GM12878 (cell line): ENCODE measurements at regions not wholly inside any gene's neighbourhood (a gene's known extent, or its start where the extent isn't known, plus 50 kb on each side); places are given as distances from the start of the nearest gene placed in this dataset.

Experiments
- ATAC-seq: fragments of 200-7000 bp; cut with Tn5 transposase; 3 replicates; pipeline ENCODE4 v1.9.1; 2020; ENCODE audit warnings: mild to moderate bottlenecking, moderate library complexity
- BruUV-seq: library from RNA; stranded (reverse); fragments of 400-500 nt; replicated peaks from 2 replicates; lab custom pipeline; 2021; lab: Mats Ljungman, UMichigan
- CTCF ChIA-PET: fragments of 300-600 bp; sonication (Branson Sonifier 250); formaldehyde crosslinking; extraction: SDS; loops from one replicate; lab custom pipeline; 2021; ENCODE audit warnings: inconsistent platforms; lab: Yijun Ruan, JAX
- POLR2A ChIA-PET: fragments of 350-600 bp; formaldehyde crosslinking; extraction: SDS; loops from one replicate; lab custom pipeline; 2021; ENCODE audit warnings: inconsistent platforms; lab: Charles Lee
- RAD21 ChIA-PET: fragments of 300-600 bp; sonication (Branson Sonifier 250); formaldehyde crosslinking; loops from one replicate; lab custom pipeline; 2023; ENCODE audit warnings: antibody characterized with exemption; ENCODE audit not compliant: unreplicated experiment; lab: Charles Lee
- SMC1A ChIA-PET: fragments of 300-600 bp; sonication (Branson Sonifier 250); formaldehyde crosslinking; loops from one replicate; lab custom pipeline; 2023; ENCODE audit not compliant: unreplicated experiment, uncharacterized antibody; lab: Charles Lee
- DNase-seq: peaks from one replicate; pipeline ENCODE4 v3.0.0-alpha.2; 2011; ENCODE audit warnings: low read depth, low spot score
- FAIRE-seq: peaks from 3 replicates; lab custom pipeline; 2011; peaks lifted over from hg19 to GRCh38; lab: Jason Lieb, UNC
- H2AFZ ChIP-seq: 2 replicates; pipeline ENCODE4 v1.6.0; 2011; ENCODE audit warnings: low read depth, low read length, control low read depth; ENCODE audit not compliant: control insufficient read depth
- H3K27ac ChIP-seq: 2 replicates; pipeline ENCODE4 v1.5.1; 2011; ENCODE audit warnings: control low read depth; ENCODE audit not compliant: control insufficient read depth, insufficient read depth
- H3K27me3 ChIP-seq, 2 experiments: replicated peaks in 1 of 2; 2 replicates each; pipeline versions ENCODE4 v1.6.0 to v1.6.1; 2011; ENCODE audit warnings: low read length in 1 of 2; ENCODE audit not compliant: control insufficient read depth in 2 of 2, insufficient read depth in 2 of 2
- H3K36me3 ChIP-seq, 2 experiments: 2 replicates each; pipeline ENCODE4 v1.5.1; 2011; ENCODE audit warnings: low read length in 1 of 2; ENCODE audit not compliant: control insufficient read depth in 2 of 2, insufficient read depth in 2 of 2
- H3K4me1 ChIP-seq: 2 replicates; pipeline ENCODE4 v1.6.1; 2011; ENCODE audit warnings: mild to moderate bottlenecking, low read length, moderate library complexity, mixed read lengths; ENCODE audit not compliant: control insufficient read depth, insufficient read depth
- H3K4me2 ChIP-seq: 2 replicates; pipeline ENCODE4 v1.6.0; 2011; ENCODE audit warnings: control low read depth; ENCODE audit not compliant: control insufficient read depth, insufficient read depth
- H3K4me3 ChIP-seq: fragments of 200-600 bp; sonication (generic); 2 replicates; pipeline ENCODE4 v1.5.1; 2016
- H3K79me2 ChIP-seq: 2 replicates; pipeline ENCODE4 v1.6.0; 2011; ENCODE audit warnings: low read length; ENCODE audit not compliant: control insufficient read depth, insufficient read depth
- H3K9ac ChIP-seq: 2 replicates; pipeline ENCODE4 v1.8.0; 2011; ENCODE audit warnings: low read length, control low read depth, mixed read lengths; ENCODE audit not compliant: control insufficient read depth, insufficient read depth
- H3K9me3 ChIP-seq: replicated peaks from 3 replicates; pipeline ENCODE4 v1.5.1; 2011; ENCODE audit warnings: mild to moderate bottlenecking, low read length; ENCODE audit not compliant: control insufficient read depth, insufficient read depth
- H4K20me1 ChIP-seq: 2 replicates; pipeline ENCODE4 v1.6.0; 2011; ENCODE audit not compliant: control insufficient read depth, insufficient read depth
- BCLAF1 ChIP-seq: fragments of 450-650 bp; IDR thresholded peaks from 2 replicates; pipeline ENCODE4 v1.6.1; 2017; ENCODE audit warnings: antibody characterized with exemption, mild to moderate bottlenecking, moderate library complexity
- CBX5 ChIP-seq: sonication (generic); IDR thresholded peaks from 2 replicates; pipeline ENCODE4 v1.6.1; 2016; ENCODE audit warnings: low read depth, moderate library complexity, mild to moderate bottlenecking, inconsistent platforms
- KAT2A ChIP-seq: conservative IDR thresholded peaks from 2 replicates; pipeline ENCODE4 v1.6.1; 2011; ENCODE audit warnings: low read depth, low read length; ENCODE audit not compliant: control insufficient read depth
- MEF2B ChIP-seq: fragments of 450-650 bp; IDR thresholded peaks from 2 replicates; pipeline ENCODE4 v1.6.1; 2018; ENCODE audit warnings: mild to moderate bottlenecking, moderate library complexity; ENCODE audit not compliant: partially characterized antibody, poor library complexity, severe bottlenecking
- MTA2 ChIP-seq: fragments of 450-650 bp; IDR thresholded peaks from 2 replicates; pipeline ENCODE4 v1.6.1; 2016; ENCODE audit warnings: low read depth, mild to moderate bottlenecking, moderate library complexity
- NFIC ChIP-seq: IDR thresholded peaks from 2 replicates; pipeline ENCODE4 v1.6.1; 2012; ENCODE audit warnings: low read depth, mild to moderate bottlenecking, inconsistent platforms, low read length, moderate library complexity
- NR2F1 ChIP-seq: fragments of 450-650 bp; conservative IDR thresholded peaks from 2 replicates; pipeline ENCODE4 v1.6.1; 2017; ENCODE audit warnings: mild to moderate bottlenecking
- SMARCA5 ChIP-seq: fragments of 450-650 bp; IDR thresholded peaks from 2 replicates; pipeline ENCODE4 v1.6.1; 2017; ENCODE audit warnings: mild to moderate bottlenecking
- STAT1 ChIP-seq: fragments of 450-650 bp; conservative IDR thresholded peaks from 2 replicates; pipeline ENCODE4 v1.6.1; 2014; ENCODE audit warnings: antibody characterized with exemption, mild to moderate bottlenecking
- ZBTB33 ChIP-seq: fragments of 450-650 bp; IDR thresholded peaks from 2 replicates; pipeline ENCODE4 v1.6.1; 2017; ENCODE audit warnings: mild to moderate bottlenecking
- ZNF24 ChIP-seq: fragments of 450-650 bp; IDR thresholded peaks from 2 replicates; pipeline ENCODE4 v1.6.1; 2017; ENCODE audit warnings: antibody characterized with exemption, mild to moderate bottlenecking
- ZNF274 ChIP-seq: IDR thresholded peaks from one replicate; pipeline ENCODE4 v1.8.0; 2011; ENCODE audit not compliant: insufficient read length, insufficient read depth
- ZNF384 ChIP-seq: IDR thresholded peaks from 2 replicates; pipeline ENCODE4 v1.6.1; 2012; ENCODE audit warnings: low read depth, mild to moderate bottlenecking, low read length, improper control_type of control experiment, borderline replicate concordance
- in situ Hi-C: fragments of 300-500 bp; cut with MboI; formaldehyde crosslinking; loops from 9 replicates; pipeline ENCODE4 v1.14.3; 2018; ENCODE audit warnings: mixed read lengths
- intact Hi-C: fragments of 100-400 bp; cut with micrococcal nuclease; formaldehyde crosslinking; loops from one replicate; pipeline ENCODE4 v1.14.2; 2022; ENCODE audit not compliant: unreplicated experiment
- TF ChIP-seq, protein P1 (sequence below): IDR thresholded peaks from 2 replicates; pipeline ENCODE4 v1.6.1; 2011; ENCODE audit warnings: low read depth, low read length, improper control_type of control experiment, borderline replicate concordance
- TF ChIP-seq, protein P2 (sequence below): fragments of 450-650 bp; conservative IDR thresholded peaks from 2 replicates; pipeline ENCODE4 v1.6.1; 2017; ENCODE audit warnings: mild to moderate bottlenecking, moderate library complexity
- TF ChIP-seq, protein P3 (sequence below): fragments of 450-650 bp; IDR thresholded peaks from 2 replicates; pipeline ENCODE4 v1.6.1; 2016; ENCODE audit warnings: mild to moderate bottlenecking

- TF ChIP-seq MTA2: no peak
- TF ChIP-seq, protein P1, sequence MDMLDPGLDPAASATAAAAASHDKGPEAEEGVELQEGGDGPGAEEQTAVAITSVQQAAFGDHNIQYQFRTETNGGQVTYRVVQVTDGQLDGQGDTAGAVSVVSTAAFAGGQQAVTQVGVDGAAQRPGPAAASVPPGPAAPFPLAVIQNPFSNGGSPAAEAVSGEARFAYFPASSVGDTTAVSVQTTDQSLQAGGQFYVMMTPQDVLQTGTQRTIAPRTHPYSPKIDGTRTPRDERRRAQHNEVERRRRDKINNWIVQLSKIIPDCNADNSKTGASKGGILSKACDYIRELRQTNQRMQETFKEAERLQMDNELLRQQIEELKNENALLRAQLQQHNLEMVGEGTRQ: no peak
- TF ChIP-seq CBX5: no peak
- TF ChIP-seq NFIC: no peak
- TF ChIP-seq ZNF384: no peak
- TF ChIP-seq, protein P2, sequence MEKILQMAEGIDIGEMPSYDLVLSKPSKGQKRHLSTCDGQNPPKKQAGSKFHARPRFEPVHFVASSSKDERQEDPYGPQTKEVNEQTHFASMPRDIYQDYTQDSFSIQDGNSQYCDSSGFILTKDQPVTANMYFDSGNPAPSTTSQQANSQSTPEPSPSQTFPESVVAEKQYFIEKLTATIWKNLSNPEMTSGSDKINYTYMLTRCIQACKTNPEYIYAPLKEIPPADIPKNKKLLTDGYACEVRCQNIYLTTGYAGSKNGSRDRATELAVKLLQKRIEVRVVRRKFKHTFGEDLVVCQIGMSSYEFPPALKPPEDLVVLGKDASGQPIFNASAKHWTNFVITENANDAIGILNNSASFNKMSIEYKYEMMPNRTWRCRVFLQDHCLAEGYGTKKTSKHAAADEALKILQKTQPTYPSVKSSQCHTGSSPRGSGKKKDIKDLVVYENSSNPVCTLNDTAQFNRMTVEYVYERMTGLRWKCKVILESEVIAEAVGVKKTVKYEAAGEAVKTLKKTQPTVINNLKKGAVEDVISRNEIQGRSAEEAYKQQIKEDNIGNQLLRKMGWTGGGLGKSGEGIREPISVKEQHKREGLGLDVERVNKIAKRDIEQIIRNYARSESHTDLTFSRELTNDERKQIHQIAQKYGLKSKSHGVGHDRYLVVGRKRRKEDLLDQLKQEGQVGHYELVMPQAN: no peak
- no peak for TF ChIP-seq NR2F1
- TF ChIP-seq ZNF274: no peak
- no peak for TF ChIP-seq MEF2B
- TF ChIP-seq, protein P3, sequence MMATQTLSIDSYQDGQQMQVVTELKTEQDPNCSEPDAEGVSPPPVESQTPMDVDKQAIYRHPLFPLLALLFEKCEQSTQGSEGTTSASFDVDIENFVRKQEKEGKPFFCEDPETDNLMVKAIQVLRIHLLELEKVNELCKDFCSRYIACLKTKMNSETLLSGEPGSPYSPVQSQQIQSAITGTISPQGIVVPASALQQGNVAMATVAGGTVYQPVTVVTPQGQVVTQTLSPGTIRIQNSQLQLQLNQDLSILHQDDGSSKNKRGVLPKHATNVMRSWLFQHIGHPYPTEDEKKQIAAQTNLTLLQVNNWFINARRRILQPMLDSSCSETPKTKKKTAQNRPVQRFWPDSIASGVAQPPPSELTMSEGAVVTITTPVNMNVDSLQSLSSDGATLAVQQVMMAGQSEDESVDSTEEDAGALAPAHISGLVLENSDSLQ: no peak
- no peak for TF ChIP-seq ZNF24
- no peak for TF ChIP-seq STAT1
- TF ChIP-seq KAT2A: no peak
- no peak for TF ChIP-seq ZBTB33
- no peak for TF ChIP-seq BCLAF1
- TF ChIP-seq SMARCA5: no peak
- CTCF ChIA-PET: no interaction called here
These were observed 71.0 kb upstream of the MMADHC start for GRCh38 chr2:149658553-149658952.

More at GRCh38 chr2:149658553-149658952, 71.0 kb upstream of the MMADHC start:
- ChIA-PET RAD21 (no interaction called here), SMC1A (no interaction called here), POLR2A (no interaction called here)
- no peaks in the 10 kb centered on the region for H3K36me3 ChIP-seq
- FAIRE-seq (no peak), ATAC-seq (no peak), DNase-seq (no peak)
- no TSS peak for BruUV-seq
- H3K4me3 ChIP-seq: no peak overlapping the region
- H3K27ac ChIP-seq: no peak overlapping the region
- H3K27me3 ChIP-seq: no peaks in the 10 kb centered on the region
- no peaks in the 10 kb centered on the region for H3K4me1 ChIP-seq
- intact Hi-C loops (no loop called here), in situ Hi-C loops (no loop called here)
- no peaks in the 10 kb centered on the region for H3K79me2 ChIP-seq
- H2AFZ ChIP-seq: no peak overlapping the region
- H3K9ac ChIP-seq: no peak overlapping the region
- H3K4me2 ChIP-seq: no peak overlapping the region
- no peaks in the 10 kb centered on the region for H3K9me3 ChIP-seq
- H4K20me1 ChIP-seq: no peaks in the 10 kb centered on the region
